ENCODE measurements at regions not wholly inside any gene's neighbourhood (a gene's known extent, or its start where the extent isn't known, plus 50 kb on each side); places are given as distances from the start of the nearest gene placed in this dataset.

GRCh38 chr14:104389326-104390220 is 190.0 kb upstream of the C14orf180 start:
- Histone ChIP-seq H3K27me3 (ENCODE audit: control insufficient read depth in 2 of 2, insufficient read depth in 2 of 2, low read length in 2 of 2) (peaks cover under 1 to 5% of the 10 kb centered on the region in 2 donors), H3K4me3 (ENCODE audit: low read length in 2 of 2) (no peak overlapping the region), H3K27ac (ENCODE audit: low read depth in 2 of 2, low read length in 2 of 2) (no peak overlapping the region), H3K9me3 (ENCODE audit: control insufficient read depth in 2 of 2, low read length in 2 of 2) (no peaks in the 10 kb centered on the region), H3K4me1 (ENCODE audit: control insufficient read depth in 2 of 2, insufficient read depth in 2 of 2, low read length in 2 of 2) (no peaks in the 10 kb centered on the region), H3K36me3 (ENCODE audit: control insufficient read depth in 2 of 2, insufficient read depth in 2 of 2, low read length in 2 of 2) (no peaks in the 10 kb centered on the region), H3K9ac (ENCODE audit: low read depth in 1 of 2, low read length in 2 of 2) (no peak overlapping the region)

GRCh38 chr14:104390221-104390931 is 189.2 kb upstream of the C14orf180 start:
- no peak overlapping the region for H3K4me3 ChIP-seq (ENCODE audit: low read length in 2 of 2)
- H3K27ac ChIP-seq (ENCODE audit: low read depth in 2 of 2, low read length in 2 of 2): no peak overlapping the region
- H3K4me1 ChIP-seq (ENCODE audit: control insufficient read depth in 2 of 2, insufficient read depth in 2 of 2, low read length in 2 of 2): no peaks in the 10 kb centered on the region
- no peak overlapping the region for H3K9ac ChIP-seq (ENCODE audit: low read depth in 1 of 2, low read length in 2 of 2)
- no peaks in the 10 kb centered on the region for H3K9me3 ChIP-seq (ENCODE audit: control insufficient read depth in 2 of 2, low read length in 2 of 2)
- no peaks in the 10 kb centered on the region for H3K36me3 ChIP-seq (ENCODE audit: control insufficient read depth in 2 of 2, insufficient read depth in 2 of 2, low read length in 2 of 2)
- peaks cover 0 to 3% of the 10 kb centered on the region in 2 donors for H3K27me3 ChIP-seq (ENCODE audit: control insufficient read depth in 2 of 2, insufficient read depth in 2 of 2, low read length in 2 of 2)

GRCh38 chr14:104390941-104391901 is 188.3 kb upstream of the C14orf180 start:
- Histone ChIP-seq H3K27me3 (ENCODE audit: control insufficient read depth in 2 of 2, insufficient read depth in 2 of 2, low read length in 2 of 2) (peaks cover 0 to 3% of the 10 kb centered on the region in 2 donors), H3K27ac (ENCODE audit: low read depth in 2 of 2, low read length in 2 of 2) (no peak overlapping the region), H3K4me1 (ENCODE audit: control insufficient read depth in 2 of 2, insufficient read depth in 2 of 2, low read length in 2 of 2) (no peaks in the 10 kb centered on the region), H3K36me3 (ENCODE audit: control insufficient read depth in 2 of 2, insufficient read depth in 2 of 2, low read length in 2 of 2) (no peaks in the 10 kb centered on the region), H3K9me3 (ENCODE audit: control insufficient read depth in 2 of 2, low read length in 2 of 2) (no peaks in the 10 kb centered on the region), H3K9ac (ENCODE audit: low read depth in 1 of 2, low read length in 2 of 2) (no peak overlapping the region), H3K4me3 (ENCODE audit: low read length in 2 of 2) (no peak overlapping the region)

GRCh38 chr14:104392001-104392395 is 187.6 kb upstream of the C14orf180 start:
- no peak overlapping the region for H3K27ac ChIP-seq (ENCODE audit: low read depth in 2 of 2, low read length in 2 of 2)
- no peaks in the 10 kb centered on the region for H3K4me1 ChIP-seq (ENCODE audit: control insufficient read depth in 2 of 2, insufficient read depth in 2 of 2, low read length in 2 of 2)
- no peaks in the 10 kb centered on the region for H3K36me3 ChIP-seq (ENCODE audit: control insufficient read depth in 2 of 2, insufficient read depth in 2 of 2, low read length in 2 of 2)
- no peaks in the 10 kb centered on the region for H3K9me3 ChIP-seq (ENCODE audit: control insufficient read depth in 2 of 2, low read length in 2 of 2)
- H3K4me3 ChIP-seq (ENCODE audit: low read length in 2 of 2): no peak overlapping the region
- H3K9ac ChIP-seq (ENCODE audit: low read depth in 1 of 2, low read length in 2 of 2): no peak overlapping the region
- H3K27me3 ChIP-seq (ENCODE audit: control insufficient read depth in 2 of 2, insufficient read depth in 2 of 2, low read length in 2 of 2): peaks cover 0 to 3% of the 10 kb centered on the region in 2 donors

GRCh38 chr14:104392396-104393198 is 187.0 kb upstream of the C14orf180 start:
- Histone ChIP-seq H3K9ac (ENCODE audit: low read depth in 1 of 2, low read length in 2 of 2) (no peak overlapping the region), H3K4me1 (ENCODE audit: control insufficient read depth in 2 of 2, insufficient read depth in 2 of 2, low read length in 2 of 2) (no peaks in the 10 kb centered on the region), H3K27ac (ENCODE audit: low read depth in 2 of 2, low read length in 2 of 2) (no peak overlapping the region), H3K9me3 (ENCODE audit: control insufficient read depth in 2 of 2, low read length in 2 of 2) (no peaks in the 10 kb centered on the region), H3K4me3 (ENCODE audit: low read length in 2 of 2) (no peak overlapping the region), H3K36me3 (ENCODE audit: control insufficient read depth in 2 of 2, insufficient read depth in 2 of 2, low read length in 2 of 2) (no peaks in the 10 kb centered on the region), H3K27me3 (ENCODE audit: control insufficient read depth in 2 of 2, insufficient read depth in 2 of 2, low read length in 2 of 2) (peaks cover 0 to 3% of the 10 kb centered on the region in 2 donors)

- H3K9me3 ChIP-seq (ENCODE audit: control insufficient read depth in 2 of 2, low read length in 2 of 2): no peaks in the 10 kb centered on the region
- H3K27me3 ChIP-seq (ENCODE audit: control insufficient read depth in 2 of 2, insufficient read depth in 2 of 2, low read length in 2 of 2): peaks cover 0 to 3% of the 10 kb centered on the region in 2 donors
- no peaks in the 10 kb centered on the region for H3K36me3 ChIP-seq (ENCODE audit: control insufficient read depth in 2 of 2, insufficient read depth in 2 of 2, low read length in 2 of 2)
- H3K4me1 ChIP-seq (ENCODE audit: control insufficient read depth in 2 of 2, insufficient read depth in 2 of 2, low read length in 2 of 2): no peaks in the 10 kb centered on the region
- no peak overlapping the region for H3K4me3 ChIP-seq (ENCODE audit: low read length in 2 of 2)
- H3K9ac ChIP-seq (ENCODE audit: low read depth in 1 of 2, low read length in 2 of 2): no peak overlapping the region
- no peak overlapping the region for H3K27ac ChIP-seq (ENCODE audit: low read depth in 2 of 2, low read length in 2 of 2)
Measured at GRCh38 chr14:104393199-104393897, 186.2 kb upstream of the C14orf180 start.

- Histone ChIP-seq H3K9ac (ENCODE audit: low read depth in 1 of 2, low read length in 2 of 2) (no peak overlapping the region), H3K4me1 (ENCODE audit: control insufficient read depth in 2 of 2, insufficient read depth in 2 of 2, low read length in 2 of 2) (no peaks in the 10 kb centered on the region), H3K27ac (ENCODE audit: low read depth in 2 of 2, low read length in 2 of 2) (no peak overlapping the region), H3K27me3 (ENCODE audit: control insufficient read depth in 2 of 2, insufficient read depth in 2 of 2, low read length in 2 of 2) (peaks cover 0 to 3% of the 10 kb centered on the region in 2 donors), H3K9me3 (ENCODE audit: control insufficient read depth in 2 of 2, low read length in 2 of 2) (no peaks in the 10 kb centered on the region), H3K36me3 (ENCODE audit: control insufficient read depth in 2 of 2, insufficient read depth in 2 of 2, low read length in 2 of 2) (no peaks in the 10 kb centered on the region), H3K4me3 (ENCODE audit: low read length in 2 of 2) (no peak overlapping the region)
Measured at GRCh38 chr14:104393898-104394381, 185.6 kb upstream of the C14orf180 start.

GRCh38 chr14:104394409-104394851 is 185.1 kb upstream of the C14orf180 start:
- H3K4me3 ChIP-seq (ENCODE audit: low read length in 2 of 2): no peak overlapping the region
- no peaks in the 10 kb centered on the region for H3K36me3 ChIP-seq (ENCODE audit: control insufficient read depth in 2 of 2, insufficient read depth in 2 of 2, low read length in 2 of 2)
- no peaks in the 10 kb centered on the region for H3K4me1 ChIP-seq (ENCODE audit: control insufficient read depth in 2 of 2, insufficient read depth in 2 of 2, low read length in 2 of 2)
- peaks cover 0 to 3% of the 10 kb centered on the region in 2 donors for H3K27me3 ChIP-seq (ENCODE audit: control insufficient read depth in 2 of 2, insufficient read depth in 2 of 2, low read length in 2 of 2)
- H3K27ac ChIP-seq (ENCODE audit: low read depth in 2 of 2, low read length in 2 of 2): no peak overlapping the region
- H3K9ac ChIP-seq (ENCODE audit: low read depth in 1 of 2, low read length in 2 of 2): no peak overlapping the region
- no peaks in the 10 kb centered on the region for H3K9me3 ChIP-seq (ENCODE audit: control insufficient read depth in 2 of 2, low read length in 2 of 2)
